ENCODE measurements at regions not wholly inside any gene's neighbourhood (a gene's known extent, or its start where the extent isn't known, plus 50 kb on each side); places are given as distances from the start of the nearest gene placed in this dataset.
"Not testable (repeated sequence)": the region's sequence is repeated elsewhere in the genome, so short reads cannot be mapped to it uniquely, and the experiment has no call there.

GRCh38 chrX:131893857-131894256, 129.2 kb upstream of the STK26 start:
- DNase-seq (ENCODE audit: low read depth in 3 of 3): not testable (repeated sequence)

GRCh38 chrX:131894995-131895394, 128.1 kb upstream of the STK26 start:
- no peak for DNase-seq (ENCODE audit: low read depth in 3 of 3)

GRCh38 chrX:131895807-131896206, 127.3 kb upstream of the STK26 start:
- DNase-seq (ENCODE audit: low read depth in 3 of 3): no peak

GRCh38 chrX:131901546-131901945, 121.6 kb upstream of the STK26 start:
- DNase-seq (ENCODE audit: low read depth in 3 of 3): no peak

- DNase-seq (ENCODE audit: low read depth in 3 of 3): no peak
These were observed 115.4 kb upstream of the STK26 start for GRCh38 chrX:131907488-131908314.

GRCh38 chrX:131910586-131910985, 112.5 kb upstream of the STK26 start:
- no peak for DNase-seq (ENCODE audit: low read depth in 3 of 3)

GRCh38 chrX:131915488-131915887, 107.6 kb upstream of the STK26 start:
- no peak for DNase-seq (ENCODE audit: low read depth in 3 of 3)

GRCh38 chrX:131917588-131917987, 105.5 kb upstream of the STK26 start:
- no peak for DNase-seq (ENCODE audit: low read depth in 3 of 3)

- no peak for DNase-seq (ENCODE audit: low read depth in 3 of 3)
These were observed 104.3 kb upstream of the STK26 start for GRCh38 chrX:131918839-131919238.

- DNase-seq (ENCODE audit: low read depth in 3 of 3): no peak
These were observed 99.4 kb upstream of the STK26 start for GRCh38 chrX:131923614-131924250.

- no peak for DNase-seq (ENCODE audit: low read depth in 3 of 3)
These were observed 84.4 kb upstream of the STK26 start for GRCh38 chrX:131938749-131939148.

- DNase-seq (ENCODE audit: low read depth in 3 of 3): no peak
These were observed 81.1 kb upstream of the STK26 start for GRCh38 chrX:131942034-131942433.

- no peak for DNase-seq (ENCODE audit: low read depth in 3 of 3)
These were observed 77.9 kb upstream of the STK26 start for GRCh38 chrX:131944936-131945902.

- DNase-seq (ENCODE audit: low read depth in 3 of 3): no peak
These were observed 71.9 kb upstream of the STK26 start for GRCh38 chrX:131951166-131951565.

GRCh38 chrX:131955099-131955777, 67.9 kb upstream of the STK26 start:
- DNase-seq (ENCODE audit: low read depth in 3 of 3): no peak

GRCh38 chrX:131958724-131959123, 64.4 kb upstream of the STK26 start:
- DNase-seq (ENCODE audit: low read depth in 3 of 3): no peak

- DNase-seq (ENCODE audit: low read depth in 3 of 3): no peak
These were observed 52.8 kb upstream of the STK26 start for GRCh38 chrX:131970347-131970746.

Data from stimulated activated CD4-positive, alpha-beta T cell treated with anti-CD3 and anti-CD28 coated beads, TNF-alpha, amount 100 ng/mL, for 24 hours (primary cell).